Amniotic epithelial cell (primary cell): ENCODE measurements at regions not wholly inside any gene's neighbourhood (a gene's known extent, or its start where the extent isn't known, plus 50 kb on each side); places are given as distances from the start of the nearest gene placed in this dataset.

ENCODE experiments used
- DNase-seq: peaks from one replicate; pipeline ENCODE4 v3.0.0-alpha.2; 2010; ENCODE audit warnings: low read depth

GRCh38 chrY:15162211-15162610, 637.9 kb downstream of the NLGN4Y start:
- no peak for DNase-seq

- no peak for DNase-seq
These were observed 655.6 kb downstream of the NLGN4Y start for GRCh38 chrY:15179890-15180289.

GRCh38 chrY:15229056-15229455, 704.7 kb downstream of the NLGN4Y start:
- no peak for DNase-seq

GRCh38 chrY:15239596-15240132, 715.3 kb downstream of the NLGN4Y start:
- DNase-seq = no peak

GRCh38 chrY:15259286-15259685, 735.0 kb downstream of the NLGN4Y start:
- no peak for DNase-seq

GRCh38 chrY:15286572-15286971, 762.2 kb downstream of the NLGN4Y start:
- DNase-seq = no peak

- no peak for DNase-seq
These were observed 765.5 kb downstream of the NLGN4Y start for GRCh38 chrY:15289821-15290220.

GRCh38 chrY:15292881-15293280, 768.6 kb downstream of the NLGN4Y start:
- DNase-seq = no peak

GRCh38 chrY:15301879-15302278, 777.5 kb downstream of the NLGN4Y start:
- DNase-seq = no peak

- DNase-seq = no peak
These were observed 787.8 kb downstream of the NLGN4Y start for GRCh38 chrY:15312166-15312565.

- DNase-seq = no peak
These were observed 799.9 kb downstream of the NLGN4Y start for GRCh38 chrY:15324189-15324588.

GRCh38 chrY:15325201-15325600, 800.9 kb downstream of the NLGN4Y start:
- no peak for DNase-seq

GRCh38 chrY:15326673-15327072, 802.3 kb downstream of the NLGN4Y start:
- no peak for DNase-seq

GRCh38 chrY:15328848-15329247, 804.5 kb downstream of the NLGN4Y start:
- no peak for DNase-seq

GRCh38 chrY:15343522-15343921, 819.2 kb downstream of the NLGN4Y start:
- no peak for DNase-seq

GRCh38 chrY:15345471-15346155, 821.3 kb downstream of the NLGN4Y start:
- DNase-seq = no peak

- no peak for DNase-seq
These were observed 825.0 kb downstream of the NLGN4Y start for GRCh38 chrY:15349351-15349750.

- no peak for DNase-seq
These were observed 831.0 kb downstream of the NLGN4Y start for GRCh38 chrY:15355321-15355720.

GRCh38 chrY:15360471-15360870, 836.1 kb downstream of the NLGN4Y start:
- no peak for DNase-seq

- no peak for DNase-seq
These were observed 840.7 kb downstream of the NLGN4Y start for GRCh38 chrY:15364996-15365395.

- no peak for DNase-seq
These were observed 844.5 kb downstream of the NLGN4Y start for GRCh38 chrY:15368786-15369185.

GRCh38 chrY:15385178-15385577, 860.8 kb downstream of the NLGN4Y start:
- no peak for DNase-seq

- no peak for DNase-seq
These were observed 873.4 kb downstream of the NLGN4Y start for GRCh38 chrY:15397556-15398280.
